NCI-H345 treated with DMSO at 0.1 percent for 48 hours (cell line): ENCODE measurements at regions not wholly inside any gene's neighbourhood (a gene's known extent, or its start where the extent isn't known, plus 50 kb on each side); places are given as distances from the start of the nearest gene placed in this dataset.

ENCODE experiments used
- DNase-seq: peaks from one replicate; lab custom pipeline; 2025; ENCODE audit not compliant: unreplicated experiment; lab: John Stamatoyannopoulos, UW

- no peak for DNase-seq
Observed at GRCh38 chr16:64659866-64660265, 462.0 kb downstream of the CDH11 start.

GRCh38 chr16:64657316-64658011 lies 464.4 kb downstream of the CDH11 start:
- DNase-seq, result no peak

- DNase-seq, result no peak
Observed at GRCh38 chr16:64656471-64656870, 465.4 kb downstream of the CDH11 start.

- DNase-seq, result no peak
Observed at GRCh38 chr16:64654178-64654577, 467.7 kb downstream of the CDH11 start.

GRCh38 chr16:64648282-64648681 lies 473.6 kb downstream of the CDH11 start:
- DNase-seq, result no peak

GRCh38 chr16:64641343-64641742 lies 480.5 kb downstream of the CDH11 start:
- no peak for DNase-seq

GRCh38 chr16:64638766-64639165 lies 483.1 kb downstream of the CDH11 start:
- DNase-seq, result no peak

GRCh38 chr16:64629622-64630021 lies 492.2 kb downstream of the CDH11 start:
- DNase-seq, result no peak

- no peak for DNase-seq
Observed at GRCh38 chr16:64627781-64628180, 494.1 kb downstream of the CDH11 start.

GRCh38 chr16:64627288-64627687 lies 494.6 kb downstream of the CDH11 start:
- DNase-seq, result no peak

- no peak for DNase-seq
Observed at GRCh38 chr16:64626776-64627175, 495.1 kb downstream of the CDH11 start.

- no peak for DNase-seq
Observed at GRCh38 chr16:64621616-64622015, 500.2 kb downstream of the CDH11 start.

- no peak for DNase-seq
Observed at GRCh38 chr16:64617836-64618476, 503.9 kb downstream of the CDH11 start.

GRCh38 chr16:64615630-64616280 lies 506.1 kb downstream of the CDH11 start:
- peak; percentile 20 for DNase-seq

GRCh38 chr16:64596196-64596595 lies 525.7 kb downstream of the CDH11 start:
- no peak for DNase-seq

- no peak for DNase-seq
Observed at GRCh38 chr16:64590513-64590912, 531.4 kb downstream of the CDH11 start.

GRCh38 chr16:64589836-64590235 lies 532.0 kb downstream of the CDH11 start:
- DNase-seq, result no peak

- no peak for DNase-seq
Observed at GRCh38 chr16:64586781-64587180, 535.1 kb downstream of the CDH11 start.

- DNase-seq, result no peak
Observed at GRCh38 chr16:64585367-64585766, 536.5 kb downstream of the CDH11 start.

- DNase-seq, result no peak
Observed at GRCh38 chr16:64580558-64580957, 541.3 kb downstream of the CDH11 start.

GRCh38 chr16:64579712-64580111 lies 542.2 kb downstream of the CDH11 start:
- no peak for DNase-seq

- DNase-seq, result no peak
Observed at GRCh38 chr16:64545768-64546167, 576.1 kb downstream of the CDH11 start.
